Effector memory CD8-positive, alpha-beta T cell (primary cell): ENCODE measurements at regions not wholly inside any gene's neighbourhood (a gene's known extent, or its start where the extent isn't known, plus 50 kb on each side); places are given as distances from the start of the nearest gene placed in this dataset.

ENCODE experiments used
- ATAC-seq: fragments of 150-1000 bp; cut with Tn5 transposase; replicated peaks from 2 replicates; pipeline ENCODE4 v1.10.0; 2021; ENCODE audit warnings: mild to moderate bottlenecking, moderate library complexity
- DNase-seq, 3 experiments: peaks; one replicate each; pipeline ENCODE4 v3.0.0; 2021
- H3K27ac Mint-ChIP-seq, 2 donors: one replicate each; pipeline ENCODE4 v1.8.0; 2022; ENCODE audit warnings: mild to moderate bottlenecking in 2 of 2, mixed read lengths in 2 of 2, moderate library complexity in 2 of 2
- H3K27me3 Mint-ChIP-seq, 2 donors: one replicate each; pipeline ENCODE4 v1.8.0; 2022; ENCODE audit warnings: mixed read lengths in 2 of 2
- H3K36me3 Mint-ChIP-seq: one replicate; pipeline ENCODE4 v1.8.0; 2022; ENCODE audit warnings: mild to moderate bottlenecking, moderate library complexity, mixed read lengths; ENCODE audit not compliant: insufficient read depth
- H3K4me1 Mint-ChIP-seq, 2 donors: one replicate each; pipeline ENCODE4 v1.8.0; 2022; ENCODE audit warnings: low read depth in 2 of 2, mixed read lengths in 2 of 2
- H3K4me3 Mint-ChIP-seq, 2 donors: one replicate each; pipeline ENCODE4 v1.8.0; 2022; ENCODE audit warnings: mild to moderate bottlenecking in 2 of 2, mixed read lengths in 2 of 2, moderate library complexity in 2 of 2
- H3K9me3 Mint-ChIP-seq, 2 donors: one replicate each; pipeline ENCODE4 v1.8.0; 2022; ENCODE audit warnings: mixed read lengths in 2 of 2

DNA sequence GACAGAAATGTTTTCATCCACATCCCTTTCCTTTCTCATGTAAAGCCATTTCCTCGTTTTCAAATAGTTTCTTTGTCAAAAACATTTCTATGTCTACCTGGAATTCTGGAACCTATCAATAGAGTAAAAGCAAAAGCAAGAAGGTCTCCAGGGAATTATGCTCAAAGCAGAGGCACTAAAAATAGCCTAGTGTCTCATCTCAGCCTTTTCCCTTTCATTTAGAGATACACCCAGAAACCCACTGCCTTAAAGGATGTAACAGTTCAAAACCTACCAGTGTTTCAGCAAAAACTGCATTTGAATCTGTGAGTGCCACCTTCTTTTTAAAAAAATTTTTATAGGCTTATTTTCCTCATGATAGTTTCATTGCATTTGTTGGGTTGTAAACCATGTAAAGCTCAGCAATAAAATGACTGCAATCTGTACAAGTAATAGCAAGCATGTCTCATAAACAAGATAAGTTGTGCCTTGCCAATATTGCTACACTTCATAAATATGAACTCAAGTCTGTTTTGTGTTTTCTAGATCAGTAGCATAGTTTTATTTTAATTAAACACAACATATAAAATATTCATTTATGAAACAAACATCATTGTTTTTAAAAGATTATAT, 927.3 kb upstream of the ACVR2A start:
- Mint-ChIP-seq H3K36me3 (no peaks in the 10 kb centered on the region), H3K27ac (no peak overlapping the region), H3K4me1 (no peaks in the 10 kb centered on the region), H3K27me3 (no peaks in the 10 kb centered on the region), H3K9me3 (peaks cover under 1 to 5% of the 10 kb centered on the region in 2 donors), H3K4me3 (no peak overlapping the region)
- ATAC-seq: no peak
- DNase-seq: no peak

GRCh38 chr2:146916914-146917313, 927.9 kb upstream of the ACVR2A start:
- H3K27ac Mint-ChIP-seq: no peak overlapping the region
- ATAC-seq (no peak), DNase-seq (no peak)
- H3K9me3 Mint-ChIP-seq: peaks cover 5 to 6% of the 10 kb centered on the region in 2 donors
- H3K4me1 Mint-ChIP-seq: no peaks in the 10 kb centered on the region
- no peak overlapping the region for H3K4me3 Mint-ChIP-seq
- H3K36me3 Mint-ChIP-seq: no peaks in the 10 kb centered on the region
- H3K27me3 Mint-ChIP-seq: no peaks in the 10 kb centered on the region

DNA sequence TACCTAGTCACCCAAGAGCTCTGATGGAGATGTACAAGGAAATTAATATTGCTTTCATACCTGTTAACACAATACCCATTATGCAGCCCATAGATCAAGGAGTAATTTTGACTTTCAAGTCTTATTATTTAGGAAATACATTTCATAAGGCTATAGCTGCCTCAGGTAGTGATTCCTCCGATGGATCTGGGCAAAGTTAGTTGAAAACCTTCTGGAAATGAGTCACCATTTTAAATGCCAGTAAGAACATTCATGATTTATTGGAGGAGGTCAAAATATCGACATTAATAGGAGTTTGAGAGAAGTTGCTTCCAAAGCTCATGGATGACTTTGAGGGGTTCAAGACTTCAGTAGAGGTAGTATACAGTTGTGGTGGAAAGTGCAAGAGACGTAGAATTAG, 931.4 kb upstream of the ACVR2A start:
- DNase-seq (no peak), ATAC-seq (no peak)
- H3K36me3 Mint-ChIP-seq: no peaks in the 10 kb centered on the region
- H3K9me3 Mint-ChIP-seq: peaks cover 5 to 6% of the 10 kb centered on the region in 2 donors
- no peak overlapping the region for H3K27ac Mint-ChIP-seq
- H3K4me1 Mint-ChIP-seq: no peaks in the 10 kb centered on the region
- no peak overlapping the region for H3K4me3 Mint-ChIP-seq
- no peaks in the 10 kb centered on the region for H3K27me3 Mint-ChIP-seq

DNA sequence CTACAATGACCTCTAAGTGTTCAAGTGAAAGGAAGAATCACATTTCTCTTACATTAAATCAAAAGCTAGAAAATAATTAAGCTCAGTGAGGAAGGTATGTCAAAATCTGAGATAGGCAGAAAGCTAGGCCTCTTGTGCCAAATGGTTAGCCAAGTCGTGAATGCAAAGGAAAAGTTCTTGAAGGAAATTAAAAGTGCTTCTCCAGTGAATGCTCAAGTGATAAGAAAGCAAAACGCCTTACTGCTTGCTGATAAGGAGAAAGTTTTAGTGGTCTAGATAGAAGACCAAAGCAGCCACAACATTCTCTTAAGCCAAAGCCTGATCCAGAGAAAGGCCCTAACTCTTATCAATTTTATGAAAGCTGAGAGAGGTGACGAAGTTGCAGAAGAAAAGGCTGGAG, 932.3 kb upstream of the ACVR2A start:
- Mint-ChIP-seq H3K9me3 (peaks cover 6% of the 10 kb centered on the region in 2 donors), H3K27ac (no peak overlapping the region), H3K36me3 (no peaks in the 10 kb centered on the region), H3K4me3 (no peak overlapping the region), H3K4me1 (no peaks in the 10 kb centered on the region), H3K27me3 (no peaks in the 10 kb centered on the region)
- ATAC-seq: no peak
- DNase-seq: no peak

- Mint-ChIP-seq H3K4me1 (no peaks in the 10 kb centered on the region), H3K9me3 (peaks cover 6 to 7% of the 10 kb centered on the region in 2 donors), H3K36me3 (no peaks in the 10 kb centered on the region), H3K27me3 (no peaks in the 10 kb centered on the region), H3K27ac (no peak overlapping the region), H3K4me3 (no peak overlapping the region)
- ATAC-seq (no peak), DNase-seq (no peak)
These were observed 936.1 kb upstream of the ACVR2A start for GRCh38 chr2:146908776-146909175.

DNA sequence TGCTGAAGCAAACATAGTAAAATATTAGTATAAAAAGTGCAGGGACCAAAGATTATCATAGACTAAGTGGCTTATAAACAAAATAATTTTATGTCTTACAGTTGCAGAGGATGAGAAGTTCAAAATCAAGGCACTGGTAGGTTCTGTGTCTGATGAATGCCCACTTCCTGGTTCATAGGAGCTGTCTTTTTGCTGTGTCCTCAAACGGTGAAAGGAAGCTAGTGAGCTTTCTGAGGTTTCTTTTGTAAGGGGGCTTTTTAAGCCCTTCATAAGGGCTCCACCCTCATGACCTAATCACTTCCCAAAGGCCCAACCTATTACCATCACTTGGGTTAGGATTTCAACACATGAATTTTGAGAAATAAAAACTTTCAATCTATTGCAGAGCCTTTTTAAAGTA, 946.7 kb upstream of the ACVR2A start:
- Mint-ChIP-seq H3K9me3 (peaks cover 0 to 2% of the 10 kb centered on the region in 2 donors), H3K27ac (no peak overlapping the region), H3K4me1 (no peaks in the 10 kb centered on the region), H3K27me3 (no peaks in the 10 kb centered on the region), H3K4me3 (no peak overlapping the region), H3K36me3 (peaks cover 2% of the 10 kb centered on the region)
- DNase-seq: no peak
- no peak for ATAC-seq

DNA sequence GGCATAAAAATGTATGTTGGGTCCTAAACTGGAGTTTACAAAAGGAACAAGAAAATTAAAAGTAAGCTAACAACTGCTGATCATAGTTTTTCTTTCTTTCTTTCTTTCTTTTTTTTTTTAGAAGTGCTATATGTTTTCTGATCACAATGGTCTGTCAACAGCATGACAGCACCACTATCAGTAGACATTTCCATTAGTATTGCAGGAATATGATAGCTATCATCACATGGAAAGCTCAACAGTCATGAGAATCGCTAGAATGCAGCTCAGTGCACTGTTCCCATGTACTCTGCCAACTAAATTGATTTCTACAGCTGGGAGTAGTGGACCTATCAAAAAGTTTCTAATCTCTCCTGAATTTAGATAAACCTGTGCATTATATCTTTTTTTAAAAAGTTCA, 950.3 kb upstream of the ACVR2A start:
- H3K27ac Mint-ChIP-seq: no peak overlapping the region
- no peaks in the 10 kb centered on the region for H3K4me1 Mint-ChIP-seq
- H3K27me3 Mint-ChIP-seq: no peaks in the 10 kb centered on the region
- no peak overlapping the region for H3K4me3 Mint-ChIP-seq
- peaks cover 0 to 2% of the 10 kb centered on the region in 2 donors for H3K9me3 Mint-ChIP-seq
- peaks cover 2% of the 10 kb centered on the region for H3K36me3 Mint-ChIP-seq
- DNase-seq (no peak), ATAC-seq (no peak)

DNA sequence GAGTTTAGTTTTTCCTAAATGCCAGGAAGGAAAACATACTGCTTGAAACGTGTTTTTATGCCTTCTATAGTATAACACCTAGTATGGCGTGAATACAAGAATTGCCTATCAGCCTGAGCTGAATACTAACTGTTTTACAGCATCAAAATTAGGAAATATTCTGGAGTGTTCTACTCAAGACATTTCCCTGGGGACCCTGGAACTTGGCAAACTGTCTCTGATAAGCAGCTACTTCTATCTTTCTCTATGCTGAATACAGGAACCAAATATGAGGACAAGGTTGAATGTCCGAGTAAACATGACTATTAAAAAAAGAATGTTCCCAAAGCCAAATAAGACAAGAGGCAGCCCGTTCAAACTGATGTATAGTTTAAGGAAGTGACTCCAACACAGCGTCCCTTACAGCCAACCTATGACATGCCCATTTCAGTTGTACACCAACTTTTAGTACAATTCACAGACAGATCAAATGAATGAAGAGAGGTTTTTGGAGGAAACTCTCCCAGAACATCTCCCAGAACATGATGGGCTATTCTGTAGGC, 951.3 kb upstream of the ACVR2A start:
- Mint-ChIP-seq H3K4me1 (no peaks in the 10 kb centered on the region), H3K27me3 (no peaks in the 10 kb centered on the region), H3K27ac (no peak overlapping the region), H3K4me3 (no peak overlapping the region), H3K36me3 (peaks cover 2% of the 10 kb centered on the region), H3K9me3 (peaks cover 0 to 2% of the 10 kb centered on the region in 2 donors)
- DNase-seq (no peak), ATAC-seq (no peak)

- Mint-ChIP-seq H3K27me3 (no peaks in the 10 kb centered on the region), H3K4me3 (no peak overlapping the region), H3K4me1 (no peaks in the 10 kb centered on the region), H3K36me3 (peaks cover 2% of the 10 kb centered on the region), H3K9me3 (no peaks in the 10 kb centered on the region), H3K27ac (no peak overlapping the region)
- no peak for ATAC-seq
- no peak for DNase-seq
These were observed 954.3 kb upstream of the ACVR2A start for GRCh38 chr2:146890491-146890890.

- Mint-ChIP-seq H3K36me3 (no peaks in the 10 kb centered on the region), H3K27ac (no peak overlapping the region), H3K9me3 (peaks cover 3 to 8% of the 10 kb centered on the region in 2 donors), H3K27me3 (no peaks in the 10 kb centered on the region), H3K4me1 (no peaks in the 10 kb centered on the region), H3K4me3 (no peak overlapping the region)
- DNase-seq (no peak), ATAC-seq (no peak)
These were observed 964.9 kb upstream of the ACVR2A start for GRCh38 chr2:146879882-146880281.

DNA sequence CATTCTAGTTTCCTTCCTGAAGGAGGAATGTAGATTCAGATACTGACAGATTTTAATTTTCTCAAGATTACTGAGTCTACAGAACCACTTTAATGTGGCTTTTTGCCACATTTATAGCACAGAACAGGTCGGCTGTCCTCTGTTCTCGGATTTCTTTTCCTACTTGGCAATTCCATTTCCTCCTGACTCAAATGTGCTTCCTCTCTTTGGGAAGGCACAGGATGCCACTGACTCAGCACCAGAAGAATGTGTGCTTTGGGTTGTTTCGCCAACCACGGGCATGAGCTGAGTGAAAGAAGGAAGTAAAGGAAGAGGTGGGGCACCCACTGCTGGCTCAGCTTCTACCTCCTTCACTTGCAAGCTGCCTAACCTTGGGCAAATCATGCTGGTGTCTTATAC, 970.6 kb upstream of the ACVR2A start:
- Mint-ChIP-seq H3K4me3 (no peak overlapping the region), H3K27me3 (no peaks in the 10 kb centered on the region), H3K36me3 (no peaks in the 10 kb centered on the region), H3K27ac (no peak overlapping the region), H3K4me1 (no peaks in the 10 kb centered on the region), H3K9me3 (peaks cover 6 to 7% of the 10 kb centered on the region in 2 donors)
- ATAC-seq (no peak), DNase-seq (no peak)

GRCh38 chr2:146873646-146874259, 971.1 kb upstream of the ACVR2A start:
- H3K4me3 Mint-ChIP-seq: no peak overlapping the region
- ATAC-seq (no peak), DNase-seq (no peak)
- H3K9me3 Mint-ChIP-seq: peaks cover 6 to 7% of the 10 kb centered on the region in 2 donors
- no peak overlapping the region for H3K27ac Mint-ChIP-seq
- no peaks in the 10 kb centered on the region for H3K36me3 Mint-ChIP-seq
- no peaks in the 10 kb centered on the region for H3K27me3 Mint-ChIP-seq
- H3K4me1 Mint-ChIP-seq: no peaks in the 10 kb centered on the region

GRCh38 chr2:146873056-146873455, 971.8 kb upstream of the ACVR2A start:
- ATAC-seq (no peak), DNase-seq (no peak)
- Mint-ChIP-seq H3K27me3 (no peaks in the 10 kb centered on the region), H3K36me3 (no peaks in the 10 kb centered on the region), H3K27ac (no peak overlapping the region), H3K9me3 (peaks cover 7 to 9% of the 10 kb centered on the region in 2 donors), H3K4me1 (no peaks in the 10 kb centered on the region), H3K4me3 (no peak overlapping the region)

DNA sequence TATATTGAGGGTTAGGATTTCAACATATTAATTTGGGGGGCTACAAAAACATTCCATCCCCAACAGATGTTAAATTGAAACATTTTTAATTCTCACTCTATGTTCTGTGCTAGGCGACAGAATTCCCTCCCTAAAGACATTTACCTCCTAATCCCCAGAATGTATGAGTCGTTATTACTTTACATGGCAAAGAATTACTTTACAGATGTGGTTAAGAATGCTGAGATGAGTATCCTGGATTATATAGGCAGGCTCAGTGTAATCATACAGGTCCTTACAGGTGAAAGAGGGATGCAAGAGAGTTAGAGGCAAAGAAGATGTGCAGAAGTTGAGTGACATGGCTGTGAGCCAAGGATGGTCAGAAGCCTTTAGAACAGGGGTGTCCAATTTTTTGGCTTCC, 974.1 kb upstream of the ACVR2A start:
- H3K4me1 Mint-ChIP-seq: no peaks in the 10 kb centered on the region
- no peak overlapping the region for H3K27ac Mint-ChIP-seq
- no peak overlapping the region for H3K4me3 Mint-ChIP-seq
- H3K36me3 Mint-ChIP-seq: no peaks in the 10 kb centered on the region
- no peak for DNase-seq
- no peak for ATAC-seq
- H3K27me3 Mint-ChIP-seq: no peaks in the 10 kb centered on the region
- H3K9me3 Mint-ChIP-seq: peaks cover 4 to 11% of the 10 kb centered on the region in 2 donors
